Heart left ventricle (tissue), 13 donors: ENCODE measurements at regions not wholly inside any gene's neighbourhood (a gene's known extent, or its start where the extent isn't known, plus 50 kb on each side); places are given as distances from the start of the nearest gene placed in this dataset.

Experiments
- CTCF ChIP-seq, 12 donors: fragments of 200-600 bp; sonication (generic) in 4 of 12; IDR thresholded peaks; one replicate each; pipeline versions ENCODE4 v1.5.0 to v1.8.0; 2018 to 2022; ENCODE audit warnings: antibody characterized with exemption in 12 of 12, mild to moderate bottlenecking in 5 of 12
- POLR2A ChIP-seq, 2 donors: fragments of 450-650 bp; IDR thresholded peaks; one replicate each; pipeline ENCODE4 v1.6.1; 2017; ENCODE audit warnings: antibody characterized with exemption in 2 of 2, mild to moderate bottlenecking in 2 of 2, moderate library complexity in 2 of 2
- donor health status: ischemic (EF 13 %, LVEDD 7.1; RV severe dilation, severe dysfunction).
- donor health status: DM: no; HTN: yes; CAD: no.
- donor health status: DM: no; HTN: no; CAD: no.
- donor health status: ischemic (EF 25% LVEDD 6.9; RV normal size, moderate dysfunction).
- donor health status: ischemic (EF 25% LVEDD 5.7; RV mildly dilated, moderate dysfunction).
- donor health status: ischemic (EF 35%, LVEDD 5.7; RV mildly dilated, moderate dysfunction).
- donor health status: nonischemic (EF 11% LVEDD 7.7; RV severe dilation, severe dysfunction).
- donor health status: DM: yes; HTN: yes; CAD: no.
- donor health status: PGD.
- donor health status: ischemic (EF 29% LVEDD 5.4; RV normal size, mild dysfunction).
- donor health status: nonischemic (EF 23%, LVEDD 6.1; RV moderate dilation, normal function).

GRCh38 chr2:140108706-140109475, 1328.7 kb upstream of the NXPH2 start:
- TF ChIP-seq CTCF (IDR thresholded peaks at IDR 0.05): no peak
- no peak for TF ChIP-seq POLR2A (IDR thresholded peaks at IDR 0.05)
